ENCODE measurements at regions not wholly inside any gene's neighbourhood (a gene's known extent, or its start where the extent isn't known, plus 50 kb on each side); places are given as distances from the start of the nearest gene placed in this dataset.

DNA sequence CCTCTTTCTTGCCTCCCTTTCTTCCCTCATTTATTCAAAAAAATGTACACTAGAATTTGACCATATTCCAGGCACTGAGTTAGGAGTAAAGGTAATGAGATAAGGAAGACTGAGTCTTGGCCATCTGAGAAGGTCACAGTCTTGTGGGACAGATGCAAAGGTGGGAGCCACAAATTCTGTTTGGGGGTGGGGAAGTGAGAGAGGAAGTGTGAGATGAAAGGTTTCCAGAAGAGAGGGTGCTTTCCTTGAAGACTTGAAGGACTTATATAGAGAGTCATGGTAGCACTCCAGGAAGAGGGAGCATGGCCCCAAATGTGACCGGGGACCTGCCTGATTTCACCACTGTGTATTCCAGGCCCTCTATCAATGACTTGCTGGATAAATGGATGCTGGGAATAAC lies 320.6 kb downstream of the LPIN1 start:
- TF ChIP-seq, protein P1, sequence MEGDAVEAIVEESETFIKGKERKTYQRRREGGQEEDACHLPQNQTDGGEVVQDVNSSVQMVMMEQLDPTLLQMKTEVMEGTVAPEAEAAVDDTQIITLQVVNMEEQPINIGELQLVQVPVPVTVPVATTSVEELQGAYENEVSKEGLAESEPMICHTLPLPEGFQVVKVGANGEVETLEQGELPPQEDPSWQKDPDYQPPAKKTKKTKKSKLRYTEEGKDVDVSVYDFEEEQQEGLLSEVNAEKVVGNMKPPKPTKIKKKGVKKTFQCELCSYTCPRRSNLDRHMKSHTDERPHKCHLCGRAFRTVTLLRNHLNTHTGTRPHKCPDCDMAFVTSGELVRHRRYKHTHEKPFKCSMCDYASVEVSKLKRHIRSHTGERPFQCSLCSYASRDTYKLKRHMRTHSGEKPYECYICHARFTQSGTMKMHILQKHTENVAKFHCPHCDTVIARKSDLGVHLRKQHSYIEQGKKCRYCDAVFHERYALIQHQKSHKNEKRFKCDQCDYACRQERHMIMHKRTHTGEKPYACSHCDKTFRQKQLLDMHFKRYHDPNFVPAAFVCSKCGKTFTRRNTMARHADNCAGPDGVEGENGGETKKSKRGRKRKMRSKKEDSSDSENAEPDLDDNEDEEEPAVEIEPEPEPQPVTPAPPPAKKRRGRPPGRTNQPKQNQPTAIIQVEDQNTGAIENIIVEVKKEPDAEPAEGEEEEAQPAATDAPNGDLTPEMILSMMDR (IDR thresholded peaks at IDR 0.05; ENCODE audit: low read depth, low read length) = no peak
- DNase-seq (ENCODE audit: extremely low read depth, low read depth) = no peak

DNA sequence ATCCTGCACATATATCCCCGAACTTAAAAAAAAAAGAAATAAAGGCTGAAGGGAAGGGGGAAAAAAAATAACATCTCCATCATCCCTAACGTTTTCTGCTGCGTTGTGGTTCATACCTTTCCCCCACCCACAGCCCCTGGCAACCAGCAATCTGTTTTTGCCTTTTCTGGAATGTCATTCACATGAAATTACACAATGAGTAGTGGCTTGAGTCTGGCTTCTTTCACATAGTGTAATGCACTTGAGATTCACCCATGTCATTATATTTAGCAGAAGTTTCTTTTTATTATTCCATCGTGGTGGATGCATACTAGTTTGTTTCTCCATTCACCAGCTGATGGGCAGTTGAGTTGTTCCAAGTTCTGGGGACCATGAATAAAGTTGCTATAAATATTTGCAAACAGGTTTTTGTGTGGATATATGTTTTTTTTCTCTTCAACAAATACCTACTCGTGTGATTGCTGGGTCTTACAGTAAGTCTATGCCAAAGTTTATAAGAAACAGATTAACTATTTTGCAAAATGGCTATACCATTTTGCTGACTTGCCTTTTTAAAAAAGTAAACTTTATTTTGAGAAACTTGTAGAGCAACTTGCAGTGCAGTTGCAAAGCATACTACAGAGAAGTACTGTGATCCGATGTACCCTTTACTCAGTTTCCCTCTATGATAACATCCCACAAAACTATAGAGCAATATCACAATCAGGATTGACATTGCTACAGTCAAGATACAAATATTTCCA lies 322.5 kb downstream of the LPIN1 start:
- TF ChIP-seq, protein P1 (IDR thresholded peaks at IDR 0.05; ENCODE audit: low read depth, low read length) = no peak

DNA sequence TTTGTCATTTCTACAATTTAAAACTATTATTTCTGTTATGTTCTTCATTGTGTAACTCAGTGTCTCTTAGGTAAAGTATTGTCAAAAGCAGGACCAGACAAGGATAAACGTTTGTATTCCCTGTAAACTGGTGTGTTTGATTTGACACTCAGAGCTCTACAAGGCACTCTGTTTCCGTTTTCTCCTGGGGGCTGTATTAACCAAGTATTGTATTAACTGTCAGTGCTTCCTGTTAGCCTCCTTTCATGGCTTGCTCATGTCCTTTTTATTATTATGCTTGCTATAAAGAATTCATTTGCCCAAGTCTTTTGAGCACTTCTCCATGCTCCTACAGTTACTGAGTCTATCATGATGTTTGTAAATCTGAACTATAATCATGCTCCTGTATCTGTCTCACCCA lies 323.7 kb downstream of the LPIN1 start:
- no peak for DNase-seq (ENCODE audit: extremely low read depth, low read depth)
- TF ChIP-seq, protein P1 (IDR thresholded peaks at IDR 0.05; ENCODE audit: low read depth, low read length) = no peak

More for the DNA sequence above, 322.5 kb downstream of the LPIN1 start:
- DNase-seq (ENCODE audit: extremely low read depth, low read depth) = no peak

DNA sequence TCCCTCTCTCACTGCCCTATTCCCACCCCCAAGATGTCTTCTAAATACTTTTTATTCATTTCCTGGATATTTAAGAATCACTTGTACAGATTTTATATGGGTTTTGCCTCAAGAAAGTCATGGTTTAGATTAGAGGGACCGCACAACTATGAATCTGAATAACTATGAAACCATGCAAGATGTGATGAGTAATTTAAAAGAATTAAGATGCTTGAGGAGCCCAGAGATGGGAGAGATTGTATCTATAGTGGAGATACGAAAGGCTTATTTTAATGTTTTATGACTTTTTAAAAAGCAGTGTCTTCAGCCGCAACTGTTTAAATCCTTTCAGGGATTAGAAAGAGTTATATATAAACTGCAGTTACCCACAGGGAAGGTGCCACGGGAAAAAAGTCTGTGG lies 324.1 kb downstream of the LPIN1 start:
- TF ChIP-seq, protein P1 (IDR thresholded peaks at IDR 0.05; ENCODE audit: low read depth, low read length) = no peak
- DNase-seq (ENCODE audit: extremely low read depth, low read depth) = no peak

DNA sequence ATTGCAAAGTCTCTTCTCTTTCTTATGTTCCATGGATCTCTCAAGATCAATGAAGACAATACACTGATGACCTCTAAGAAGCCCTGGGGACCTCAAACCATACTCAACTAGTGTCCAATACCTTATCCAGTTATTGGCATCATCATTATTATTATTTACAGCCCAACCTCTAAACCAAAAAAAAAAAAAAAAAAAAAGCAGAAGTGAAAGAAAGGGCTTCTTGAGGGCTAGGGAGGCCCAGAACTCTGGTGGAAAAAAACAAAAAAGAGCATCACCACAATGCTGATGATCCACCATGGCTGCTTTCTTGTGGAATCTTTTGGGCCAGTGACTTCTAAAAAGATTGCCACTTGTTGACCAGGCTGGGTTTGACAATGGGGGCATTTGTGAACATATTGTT lies 324.9 kb downstream of the LPIN1 start:
- DNase-seq (ENCODE audit: extremely low read depth, low read depth) = no peak
- TF ChIP-seq, protein P1 (IDR thresholded peaks at IDR 0.05; ENCODE audit: low read depth, low read length) = no peak

DNA sequence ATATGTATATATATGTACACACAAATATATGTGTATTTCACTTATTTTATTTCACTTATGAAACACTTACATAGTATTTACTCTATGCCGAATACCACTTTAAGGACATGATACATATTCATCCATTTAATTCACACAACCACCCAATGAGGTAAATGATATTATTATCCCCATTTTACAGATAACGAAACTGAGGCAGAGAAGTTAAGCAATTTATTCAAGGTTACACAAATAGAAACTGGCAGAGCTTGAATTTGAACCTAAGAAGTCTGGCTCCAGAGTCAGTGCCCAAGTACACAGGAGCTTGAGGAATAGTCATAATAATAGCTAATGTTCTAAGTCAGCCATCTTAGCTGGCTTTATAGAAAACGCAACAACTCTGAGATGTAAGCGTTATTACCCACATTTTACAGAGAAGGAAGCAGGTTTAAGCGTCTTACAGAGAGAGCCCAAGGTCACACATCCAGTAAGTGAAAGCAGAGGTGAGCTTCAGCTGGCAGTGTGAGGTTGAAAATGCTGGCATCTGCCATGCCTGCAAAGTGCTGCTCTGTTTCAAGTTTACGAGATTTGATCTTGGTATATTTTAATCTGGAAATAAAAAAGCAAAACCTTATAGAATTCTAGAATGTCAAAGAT lies 326.9 kb downstream of the LPIN1 start:
- DNase-seq (ENCODE audit: extremely low read depth, low read depth) = no peak
- TF ChIP-seq, protein P1 (IDR thresholded peaks at IDR 0.05; ENCODE audit: low read depth, low read length) = no peak

DNA sequence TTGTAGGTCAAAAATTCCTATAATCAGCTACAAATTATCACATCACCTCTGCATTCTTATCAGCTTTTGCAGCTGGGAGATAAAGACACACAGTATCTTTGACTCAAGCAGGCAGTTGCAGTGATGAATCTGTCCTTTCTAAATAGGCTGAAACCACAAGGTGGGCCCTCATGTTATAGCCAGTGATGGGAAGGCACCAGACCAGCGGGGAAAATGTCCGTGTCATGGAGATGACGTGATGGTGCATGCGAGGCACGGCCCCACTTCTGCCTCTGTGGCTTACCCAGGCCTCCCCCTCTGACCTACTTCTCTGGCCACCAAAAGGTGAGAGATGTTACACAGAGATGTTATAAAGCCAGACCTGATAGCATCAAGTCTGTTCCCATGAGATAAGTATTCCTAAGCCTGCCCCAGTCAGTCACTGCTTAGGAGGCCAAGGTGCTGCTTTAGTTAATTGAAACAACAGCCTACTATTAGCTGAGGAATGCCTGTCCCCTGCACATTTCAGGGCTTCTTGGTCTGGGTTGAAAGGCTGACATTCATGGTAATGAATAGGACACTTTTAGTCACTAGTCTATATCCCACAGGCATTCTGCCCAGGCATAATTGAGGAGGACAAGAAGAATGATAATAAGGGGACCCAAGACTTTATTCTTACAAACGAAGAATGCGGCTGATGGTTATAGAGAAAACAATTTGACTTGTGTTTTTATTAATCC lies 327.9 kb downstream of the LPIN1 start:
- no peak for DNase-seq (ENCODE audit: extremely low read depth, low read depth)
- TF ChIP-seq, protein P1 (IDR thresholded peaks at IDR 0.05; ENCODE audit: low read depth, low read length) = no peak

Data from AG09319 (cell line).